Anterior cingulate cortex (tissue), 58 donors: ENCODE measurements at regions not wholly inside any gene's neighbourhood (a gene's known extent, or its start where the extent isn't known, plus 50 kb on each side); places are given as distances from the start of the nearest gene placed in this dataset.
"Not testable (repeated sequence)": the region's sequence is repeated elsewhere in the genome, so short reads cannot be mapped to it uniquely, and the experiment has no call there.

ENCODE experiments used
- DNase-seq, 58 donors: peaks; one replicate each; lab custom pipeline; 2025; lab: John Stamatoyannopoulos, UW

DNA sequence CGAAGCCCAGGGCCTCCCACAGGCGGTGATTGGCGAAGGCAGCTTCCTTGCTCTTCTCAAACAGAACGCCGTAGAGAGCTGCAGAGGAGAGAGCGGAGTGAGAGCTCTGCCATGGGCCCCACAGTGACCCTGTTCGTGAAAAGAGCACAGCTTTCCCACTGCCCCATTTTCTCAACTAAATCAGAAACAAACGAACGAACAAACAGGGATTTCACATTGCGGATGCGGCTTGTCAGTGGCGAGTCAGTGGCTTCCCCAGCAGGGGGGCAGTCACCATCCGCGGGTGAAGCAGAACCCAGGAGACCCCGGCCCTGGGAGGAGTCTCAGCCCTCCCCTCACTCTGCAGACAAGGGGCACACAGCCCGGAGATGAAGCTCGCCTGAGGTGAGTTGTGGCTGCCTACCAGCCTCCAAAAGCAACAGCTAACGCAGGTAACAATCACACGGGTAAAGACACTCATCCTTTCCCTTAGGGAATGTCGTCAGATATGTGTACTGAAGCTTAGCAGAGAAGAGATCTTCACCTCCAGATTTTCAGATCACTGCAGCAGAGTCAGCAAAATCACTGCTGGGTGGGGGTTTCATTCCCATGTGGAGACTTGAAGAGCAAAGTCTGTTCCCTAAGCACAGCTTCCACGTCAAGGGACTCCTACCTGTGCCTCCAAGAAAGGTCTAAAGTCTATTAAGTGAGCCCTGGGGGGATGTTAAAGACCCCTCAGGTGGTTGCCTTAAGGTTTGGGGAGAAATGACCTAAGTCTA lies 51.2 kb upstream of the GPR31 start:
- no peak for DNase-seq

DNA sequence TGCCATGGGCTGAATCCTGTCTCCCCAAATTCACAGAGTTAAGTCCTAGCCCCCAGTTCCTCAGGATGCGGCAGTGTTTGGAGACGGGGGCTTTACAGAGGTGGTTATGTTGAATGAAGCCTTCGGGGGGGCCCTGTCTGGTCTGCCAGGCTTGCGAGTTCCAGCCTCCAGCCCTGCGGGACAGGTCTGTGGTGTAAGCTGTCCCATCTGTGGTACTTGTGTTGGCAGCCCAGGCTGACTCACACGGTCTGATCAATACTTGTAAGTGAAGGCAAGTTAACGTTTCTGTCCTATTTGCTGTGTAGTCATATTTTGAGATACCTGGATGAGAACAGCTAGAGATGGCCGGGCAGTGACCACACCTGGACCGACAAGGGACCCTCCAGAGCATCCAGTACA lies 51.8 kb upstream of the GPR31 start:
- no peak for DNase-seq

DNA sequence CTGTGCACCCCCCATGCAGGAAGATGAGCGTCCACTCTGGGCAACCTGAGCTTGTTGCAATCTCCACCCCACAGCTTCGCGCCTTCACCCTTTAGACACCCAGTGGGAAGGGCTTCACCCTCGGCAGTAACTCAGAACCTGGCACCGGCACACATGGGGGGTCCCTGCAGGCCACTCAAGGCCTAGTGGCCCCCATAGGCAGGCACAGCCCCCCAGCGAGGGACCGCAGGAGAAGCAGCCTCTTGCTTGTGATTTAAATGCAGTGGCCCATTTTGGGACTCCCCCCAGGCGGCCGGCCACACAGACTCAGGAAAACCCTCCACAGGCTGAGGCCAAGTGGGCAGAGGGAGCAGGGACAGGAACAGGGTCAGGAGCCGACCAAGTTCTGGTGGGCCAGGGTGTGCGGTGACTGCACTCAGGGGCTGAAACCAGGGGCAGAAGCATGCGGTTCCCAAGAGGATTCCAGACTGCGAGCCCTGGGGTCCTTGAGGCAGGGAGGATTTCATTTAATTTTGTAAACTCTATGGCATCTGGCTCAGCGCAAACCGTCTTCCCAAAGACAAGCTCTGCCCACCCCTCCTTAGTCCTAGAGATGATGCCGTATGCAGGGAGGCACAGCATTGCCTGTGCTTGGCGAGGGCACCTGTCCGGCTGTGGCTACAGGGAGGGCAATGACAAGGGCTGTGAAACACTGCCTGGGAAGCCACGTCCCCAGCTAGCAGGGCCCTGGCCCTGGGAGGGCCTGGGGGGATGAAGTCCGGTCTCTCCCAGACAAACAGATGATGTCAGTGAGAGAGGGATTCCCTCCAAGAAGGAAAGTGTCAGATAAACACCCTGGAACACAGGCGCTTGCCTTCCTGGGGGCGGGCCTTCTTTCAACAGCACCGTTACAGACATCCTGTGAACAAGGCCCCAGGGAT lies 52.9 kb upstream of the GPR31 start:
- DNase-seq = no peak

DNA sequence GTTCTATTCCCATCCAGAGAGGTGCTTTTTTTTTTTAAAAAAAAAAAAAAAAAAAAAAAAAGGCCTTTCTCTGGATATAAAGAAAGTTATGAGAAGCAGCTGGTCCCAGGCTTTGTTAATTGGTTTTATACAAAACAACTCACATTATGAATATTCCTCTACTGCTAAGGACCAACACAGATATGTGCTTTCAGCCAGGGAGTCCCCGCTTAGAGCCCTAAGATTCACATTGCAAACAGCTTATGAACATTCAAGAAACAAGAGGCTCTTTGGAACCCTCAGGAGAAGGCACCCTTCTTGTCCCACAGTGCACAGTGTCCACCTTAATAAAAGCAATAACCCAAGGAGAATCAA lies 53.5 kb upstream of the GPR31 start:
- no peak for DNase-seq

DNA sequence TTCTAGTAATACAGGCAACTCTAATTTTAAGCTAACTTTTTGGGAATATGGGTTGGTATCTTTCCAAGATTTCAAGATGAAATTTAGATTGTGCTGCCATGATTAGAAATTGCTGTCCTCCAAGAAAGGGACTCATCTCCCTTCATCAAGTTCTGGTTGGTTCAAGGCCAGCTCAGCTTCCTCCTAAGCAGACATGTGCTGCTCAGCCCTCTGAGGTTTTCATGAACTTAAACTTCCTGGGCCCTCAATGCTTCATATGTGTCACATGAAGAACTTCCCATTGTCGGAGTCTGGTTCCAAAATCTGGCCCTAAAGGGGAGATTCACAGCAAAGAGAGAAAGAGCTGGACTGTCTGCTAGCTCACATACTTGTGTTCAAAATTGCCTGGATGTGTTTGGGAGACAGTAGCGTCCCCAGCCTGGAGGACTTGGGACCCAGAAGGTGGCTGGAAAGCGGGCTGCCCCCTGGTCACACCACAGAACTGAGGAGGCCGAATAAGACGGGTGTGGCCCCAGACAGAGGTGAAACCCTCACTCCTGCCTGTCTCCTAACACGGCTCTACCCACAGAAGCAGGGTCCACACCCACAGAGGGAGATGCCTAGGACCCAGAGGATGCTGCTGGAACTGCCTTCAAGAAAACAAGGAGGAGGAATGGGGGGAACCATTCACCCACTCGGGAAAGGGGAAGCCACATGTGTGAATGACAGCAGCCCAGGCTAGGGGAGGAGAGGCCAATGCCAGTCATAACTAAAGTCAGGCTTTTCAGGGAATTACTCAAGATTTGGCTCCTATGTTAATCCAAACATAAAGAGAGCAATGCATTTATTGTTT lies 54.3 kb upstream of the GPR31 start:
- no peak for DNase-seq

DNA sequence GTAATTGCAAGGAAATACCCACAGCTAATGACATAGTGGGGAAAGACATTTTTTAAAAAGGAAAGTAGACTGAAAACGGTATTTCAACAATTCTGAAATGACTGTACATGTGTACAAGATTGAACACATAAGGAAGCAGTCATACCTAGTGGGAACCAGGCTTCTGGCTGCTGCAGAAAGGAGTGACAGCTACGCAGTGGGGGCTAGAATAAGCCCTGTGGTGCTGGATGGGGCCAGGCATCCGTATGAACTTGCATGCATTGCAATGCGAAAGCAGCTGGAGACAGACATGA lies 54.9 kb upstream of the GPR31 start:
- no peak for DNase-seq

DNA sequence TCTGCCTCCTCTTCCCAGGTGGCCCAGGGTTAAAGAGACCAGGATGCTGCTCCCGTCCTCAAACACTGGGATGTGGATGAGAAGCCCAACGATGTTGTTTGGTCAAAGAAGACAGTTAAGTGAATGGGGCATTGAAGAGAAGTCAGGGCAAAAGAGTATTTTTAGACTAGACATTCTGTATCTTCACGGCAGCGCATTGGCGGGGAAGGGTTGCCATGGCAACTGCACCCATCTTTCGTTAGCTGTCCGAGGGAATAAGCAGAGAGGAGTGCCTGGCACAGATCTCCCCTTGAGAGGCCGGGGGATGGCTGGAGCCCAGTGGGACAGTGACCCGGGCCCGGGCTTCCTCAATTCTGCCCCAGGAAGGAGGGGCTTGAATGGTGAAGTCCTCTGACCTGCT lies 56.4 kb upstream of the GPR31 start:
- peak in 33 of 58 donors; percentile 8 to 73 (median 39) for DNase-seq

DNA sequence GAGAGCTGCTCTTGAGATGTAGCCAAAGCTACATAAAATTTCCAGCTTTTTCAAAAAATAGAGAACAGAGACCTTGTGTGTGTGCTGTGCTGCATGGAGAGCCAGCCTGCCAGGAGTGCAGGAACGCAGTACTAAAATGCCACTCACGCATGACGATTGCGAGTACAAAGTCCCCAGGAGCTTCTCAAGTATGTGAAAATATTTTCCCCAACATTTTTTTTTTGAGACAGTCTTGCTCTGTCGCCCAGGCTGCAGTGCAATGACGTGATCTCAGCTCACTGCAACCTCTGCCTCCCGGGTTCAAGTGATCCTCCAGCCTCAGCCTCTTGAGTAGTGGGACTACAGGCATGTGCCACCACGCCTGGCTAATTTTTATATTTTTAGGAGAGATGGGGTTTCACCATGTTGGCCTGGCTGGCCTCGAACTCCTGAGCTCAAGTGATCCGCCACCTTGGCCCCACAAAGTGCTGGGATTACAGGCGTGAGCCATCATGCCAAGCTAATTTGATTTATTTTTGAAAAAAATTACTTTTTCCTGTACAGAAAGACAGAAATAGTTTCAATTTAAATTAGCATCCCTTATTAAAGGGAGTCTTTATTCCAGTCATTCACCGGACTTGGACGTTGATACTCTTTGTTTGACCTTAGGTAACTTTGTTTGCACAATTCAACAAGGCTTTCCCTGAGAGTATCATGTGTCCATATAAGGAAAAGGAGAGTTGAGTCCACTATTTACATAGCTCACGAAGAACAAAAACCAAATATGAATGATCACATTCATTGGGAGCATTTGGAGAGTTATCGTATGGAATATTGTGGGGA lies 57.9 kb upstream of the GPR31 start:
- DNase-seq = not testable (repeated sequence)

DNA sequence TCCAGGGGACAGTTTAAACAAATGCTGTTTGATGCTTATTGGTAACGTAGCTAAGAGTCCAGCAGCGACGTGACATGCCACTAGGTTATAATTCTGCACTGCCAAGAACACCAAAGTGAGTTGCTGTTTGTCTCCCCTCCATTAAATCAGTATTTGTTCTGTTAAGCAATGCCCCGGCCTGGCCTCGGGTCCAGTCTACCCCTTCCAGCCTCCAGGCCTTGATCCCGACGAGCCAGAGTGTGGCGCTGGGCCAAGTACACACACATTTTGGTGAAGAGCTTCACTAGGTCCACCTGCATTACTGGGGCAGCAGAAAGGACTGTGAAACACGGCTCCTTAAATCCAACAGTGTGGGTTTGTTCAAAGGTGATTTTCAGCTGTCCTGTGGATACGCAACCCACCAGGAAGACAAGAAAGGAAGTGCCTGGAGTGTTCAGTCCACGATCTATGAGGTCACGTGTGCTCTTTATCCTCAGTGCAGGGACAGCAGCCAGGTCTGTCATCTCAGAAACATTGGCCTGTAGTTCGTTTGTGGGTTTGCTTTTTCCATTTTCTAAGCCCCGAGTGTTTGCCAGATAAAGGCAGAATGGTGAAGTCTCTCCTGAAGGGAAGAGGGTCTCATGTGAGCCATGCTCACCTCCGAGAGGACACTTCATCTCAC lies 58.7 kb upstream of the GPR31 start:
- not testable (repeated sequence) for DNase-seq

DNA sequence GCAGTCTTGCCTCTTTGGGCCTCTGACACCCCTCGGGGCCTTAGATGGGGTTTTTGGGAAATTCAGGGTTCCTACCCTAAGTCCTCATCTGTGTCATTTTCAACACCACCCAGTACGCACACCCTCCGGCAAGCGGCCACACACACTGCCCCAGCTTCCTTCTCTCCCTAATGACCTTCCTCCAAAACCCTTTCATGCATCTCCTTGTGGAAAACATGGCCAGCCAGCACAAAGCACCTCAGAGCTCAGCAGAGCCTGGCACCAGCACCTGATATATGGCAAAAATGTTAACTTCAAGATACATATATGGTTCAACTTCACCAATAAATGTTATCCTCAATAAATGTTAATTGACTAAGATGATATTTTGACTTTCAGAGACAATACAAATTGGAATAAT lies 59.3 kb upstream of the GPR31 start:
- DNase-seq = not testable (repeated sequence)

DNA sequence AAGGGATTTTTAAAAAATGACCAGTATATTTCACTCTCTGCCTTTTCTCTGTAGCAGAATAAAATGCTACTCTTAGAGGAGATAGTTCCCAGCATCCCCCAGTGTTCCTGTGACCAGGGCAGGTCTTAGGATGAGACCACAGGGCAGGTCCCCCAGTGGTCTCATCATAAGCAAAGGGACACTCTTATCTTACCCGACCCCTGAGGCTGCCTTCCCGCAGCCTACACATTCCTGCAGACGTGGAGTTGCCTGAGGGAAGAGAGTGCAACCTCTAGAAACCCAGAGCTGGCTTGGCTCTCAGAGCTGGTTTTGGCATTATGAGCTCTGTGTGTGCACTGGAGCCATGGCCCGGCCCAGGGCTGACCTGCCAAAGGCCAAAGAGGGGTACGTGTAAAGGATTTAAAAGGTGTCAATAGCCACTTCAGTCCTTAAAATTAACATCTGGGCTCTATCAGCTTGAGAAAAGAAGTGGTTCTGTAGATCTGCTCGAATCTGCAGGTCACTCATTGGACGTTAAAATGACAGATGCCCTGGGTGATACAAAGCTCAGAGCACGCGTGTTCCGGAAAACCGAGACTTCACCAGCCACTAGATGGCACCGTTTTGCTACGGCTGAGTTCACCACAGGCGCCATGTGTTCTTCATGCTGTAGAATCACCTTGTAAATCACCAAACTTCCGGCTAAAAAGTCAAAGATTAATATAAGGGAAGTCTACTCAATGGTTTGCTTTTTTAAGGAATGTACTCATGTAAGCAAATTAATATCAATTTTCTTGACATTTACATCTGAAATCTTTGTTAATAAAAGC lies 60.4 kb upstream of the GPR31 start:
- DNase-seq = peak in 4 of 58 donors; percentile 5 to 13 (median 8)

DNA sequence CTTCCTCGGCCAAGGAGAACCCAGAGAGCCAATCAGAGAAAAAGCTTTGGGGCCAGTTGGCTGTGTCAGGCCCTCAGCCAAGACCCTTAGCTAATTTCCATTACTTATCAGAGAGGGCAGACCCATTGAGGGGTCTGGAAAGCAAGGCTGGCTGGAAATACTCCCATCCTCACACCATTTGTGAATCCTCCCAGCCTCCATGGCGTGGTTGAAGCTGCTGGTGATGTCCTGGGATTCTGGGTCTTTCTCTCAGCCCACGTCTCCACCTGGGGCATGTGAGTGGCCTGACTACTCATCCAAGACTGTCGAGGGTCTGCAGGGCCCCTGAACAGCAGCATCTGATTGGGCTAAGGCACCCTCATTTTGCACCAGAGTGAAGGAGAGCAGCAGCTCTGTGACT lies 61.3 kb upstream of the GPR31 start:
- not testable (repeated sequence) for DNase-seq

DNA sequence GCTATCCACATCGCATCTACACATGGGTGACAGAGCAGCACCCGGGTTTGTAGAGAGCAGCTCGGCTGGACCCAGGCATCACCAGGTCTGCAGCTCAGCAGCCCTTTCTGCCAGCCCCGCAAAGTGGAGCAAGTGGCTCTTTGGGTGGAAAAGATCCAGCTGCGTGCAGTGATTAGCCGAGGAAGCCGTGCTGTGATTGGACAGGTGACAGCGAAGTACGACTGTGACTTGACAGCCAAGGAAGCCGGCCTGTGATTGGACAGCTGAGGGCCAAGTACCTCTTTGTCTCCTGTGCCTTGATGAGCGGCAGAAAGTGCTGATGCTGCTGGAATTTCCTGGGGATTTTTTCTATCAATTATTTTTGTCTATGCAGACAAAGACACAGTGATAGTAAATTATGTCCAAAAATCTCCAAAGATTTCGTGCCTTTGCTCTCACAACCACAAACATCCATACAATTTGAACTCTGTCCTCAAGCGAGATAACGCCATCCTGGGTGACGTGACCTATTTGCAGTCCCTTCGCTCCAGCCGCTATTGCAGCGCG lies 62.3 kb upstream of the GPR31 start:
- peak in 18 of 58 donors; percentile 13 to 66 (median 28) for DNase-seq

DNA sequence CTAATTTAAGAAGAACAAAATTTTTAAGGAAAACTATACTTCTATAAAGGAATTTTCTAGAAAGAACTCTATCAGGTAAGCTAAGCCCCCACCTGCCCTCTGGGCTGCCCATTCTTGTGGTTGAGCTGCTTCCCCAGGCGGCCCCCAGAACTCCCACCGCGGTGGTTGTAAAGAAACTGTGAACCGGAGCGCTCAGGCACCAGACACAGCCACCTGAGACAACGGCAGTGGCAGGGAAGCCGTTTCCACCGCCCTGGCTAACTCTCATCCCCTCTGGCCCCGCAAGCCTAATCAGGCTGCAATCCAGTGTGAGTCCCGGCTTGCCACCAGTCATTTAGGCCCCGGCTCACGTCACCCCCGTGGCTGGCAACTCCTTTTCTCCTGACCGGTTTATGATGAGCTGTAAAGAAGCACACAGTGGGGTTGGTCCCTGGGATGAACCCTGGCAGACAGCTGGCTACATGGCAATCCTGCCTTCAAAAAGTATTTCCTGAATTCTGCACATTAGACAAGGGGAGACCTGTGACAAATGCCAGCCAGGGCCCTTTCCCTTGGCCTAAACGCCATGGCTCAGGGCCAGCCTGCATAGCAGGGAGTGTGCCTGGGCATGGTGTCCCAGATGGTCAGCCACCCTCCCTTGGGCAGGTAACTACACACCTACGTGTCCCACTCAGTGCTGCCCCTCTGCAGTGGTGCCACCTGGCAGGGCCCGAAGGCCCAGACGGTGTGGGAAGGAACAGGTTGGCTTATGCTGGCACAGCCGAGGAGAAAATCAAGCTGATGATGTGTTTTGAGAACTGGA lies 63.8 kb upstream of the GPR31 start:
- DNase-seq = no peak

DNA sequence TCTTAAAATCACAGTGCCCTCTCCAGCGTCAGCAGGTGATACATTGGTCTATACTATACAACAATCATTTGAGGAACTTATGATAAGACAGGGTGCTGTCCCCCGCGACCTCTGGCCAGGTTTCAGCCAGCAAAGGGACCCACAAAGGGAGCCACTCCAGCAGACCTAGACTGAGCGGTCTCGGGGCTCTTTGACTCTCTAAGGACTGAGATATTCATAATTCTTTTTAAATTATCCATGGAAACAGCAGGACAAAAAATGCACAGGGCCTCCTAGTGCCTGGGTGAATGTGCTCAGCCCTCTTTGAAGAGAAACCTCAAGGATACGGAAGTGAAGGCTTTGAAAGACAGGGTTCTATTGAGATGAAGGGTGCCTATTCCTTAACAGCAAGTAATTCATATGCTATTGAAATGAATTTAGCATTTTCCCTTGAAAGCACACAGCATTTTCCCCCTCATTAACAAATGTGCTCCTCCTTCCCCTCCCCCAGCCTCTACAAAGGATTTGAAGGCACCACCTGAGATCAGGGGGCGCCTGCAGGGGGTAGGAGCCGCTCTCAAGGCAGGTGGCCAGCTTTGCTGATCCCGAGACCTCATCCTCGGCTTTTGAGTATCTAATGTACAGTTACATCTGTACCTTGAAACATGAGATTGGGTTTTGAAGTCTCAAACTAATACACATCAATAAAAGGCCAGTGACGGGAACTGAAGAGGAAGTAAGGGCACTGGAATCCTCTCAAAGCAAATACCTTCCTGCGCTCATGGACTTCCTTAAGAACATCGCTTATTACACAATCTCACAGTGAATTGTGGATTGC lies 65.3 kb upstream of the UNC93A start:
- DNase-seq = not testable (repeated sequence)

DNA sequence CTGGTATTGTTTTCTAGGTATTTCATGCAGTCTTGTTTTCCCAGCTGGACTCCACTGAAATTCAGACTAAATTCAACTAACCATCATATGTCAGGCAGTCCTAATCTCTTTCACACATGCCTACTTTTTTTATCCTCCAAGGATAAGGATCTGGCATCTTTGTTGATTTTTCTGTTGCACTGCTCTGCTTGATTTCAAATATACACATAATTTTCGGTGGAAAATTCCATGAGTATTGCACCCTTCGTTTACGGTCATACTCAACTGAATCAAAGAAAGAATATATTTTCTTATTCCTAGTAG lies 64.8 kb upstream of the UNC93A start:
- no peak for DNase-seq

DNA sequence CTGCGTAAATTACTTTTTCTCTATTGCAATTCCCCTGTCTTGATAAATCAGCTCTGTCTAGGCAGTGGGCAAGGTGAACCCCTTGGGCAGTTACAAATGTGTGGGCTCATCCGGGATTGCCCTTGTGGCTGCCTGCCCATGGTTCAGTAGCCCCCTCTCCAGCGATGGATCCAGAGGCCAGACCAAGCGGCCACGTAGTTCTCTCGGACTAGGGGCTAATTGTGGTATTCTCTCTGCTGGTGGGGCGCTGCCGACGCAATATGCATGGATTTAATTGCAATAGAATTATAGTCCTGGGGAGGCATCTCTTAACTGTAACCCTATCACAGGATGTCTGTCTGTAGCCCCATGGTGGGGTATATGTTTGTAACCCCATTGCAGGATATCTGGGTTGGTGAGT lies 64.3 kb upstream of the UNC93A start:
- no peak for DNase-seq
